ENCODE measurements at regions not wholly inside any gene's neighbourhood (a gene's known extent, or its start where the extent isn't known, plus 50 kb on each side); places are given as distances from the start of the nearest gene placed in this dataset.

GRCh38 chr12:126106706-126107105 lies 1041.5 kb downstream of the AACS start:
- H3K9ac ChIP-seq (ENCODE audit: low read length) = no peak overlapping the region
- no peak for TF ChIP-seq MXI1 (conservative IDR thresholded peaks at IDR 0.05; ENCODE audit: poor library complexity, severe bottlenecking)
- no peak overlapping the region for H3K27ac ChIP-seq (ENCODE audit: low read length)
- no peak overlapping the region for H3K4me2 ChIP-seq (ENCODE audit: low read length)
- no peaks in the 10 kb centered on the region for H3K9me3 ChIP-seq (ENCODE audit: low read length)
- H4K20me1 ChIP-seq (ENCODE audit: insufficient read depth) = no peaks in the 10 kb centered on the region
- H3K4me3 ChIP-seq (ENCODE audit: low read length) = no peak overlapping the region
- H2AFZ ChIP-seq (ENCODE audit: low read depth, low read length) = no peak overlapping the region
- no peaks in the 10 kb centered on the region for H3F3A ChIP-seq (ENCODE audit: insufficient read depth, low read length, poor library complexity, severe bottlenecking)
- H3K27me3 ChIP-seq (ENCODE audit: insufficient read depth, low read depth, low read length) = peaks cover 2% of the 10 kb centered on the region
- no peaks in the 10 kb centered on the region for H3K36me3 ChIP-seq (ENCODE audit: insufficient read depth, low read length)
- H3K79me2 ChIP-seq (replicated peaks; ENCODE audit: insufficient read depth, low read length) = no peaks in the 10 kb centered on the region
- H3K9me2 ChIP-seq (ENCODE audit: insufficient read depth, low read length) = no peaks in the 10 kb centered on the region

- no peaks in the 10 kb centered on the region for H3K9me2 ChIP-seq (ENCODE audit: insufficient read depth, low read length)
These were observed 1042.4 kb downstream of the AACS start for GRCh38 chr12:126107659-126108058.

More at GRCh38 chr12:126107659-126108058, 1042.4 kb downstream of the AACS start:
- Histone ChIP-seq H3K27ac (ENCODE audit: low read length) (no peak overlapping the region), H3K4me2 (ENCODE audit: low read length) (no peak overlapping the region), H3K36me3 (ENCODE audit: insufficient read depth, low read length) (no peaks in the 10 kb centered on the region), H4K20me1 (ENCODE audit: insufficient read depth) (no peaks in the 10 kb centered on the region), H3K79me2 (replicated peaks; ENCODE audit: insufficient read depth, low read length) (no peaks in the 10 kb centered on the region), H3F3A (ENCODE audit: insufficient read depth, low read length, poor library complexity, severe bottlenecking) (no peaks in the 10 kb centered on the region), H3K9ac (ENCODE audit: low read length) (no peak overlapping the region), H3K27me3 (ENCODE audit: insufficient read depth, low read depth, low read length) (peaks cover 2% of the 10 kb centered on the region), H2AFZ (ENCODE audit: low read depth, low read length) (no peak overlapping the region), H3K9me3 (ENCODE audit: low read length) (no peaks in the 10 kb centered on the region), H3K4me3 (ENCODE audit: low read length) (no peak overlapping the region)
- no peak for TF ChIP-seq RAD21 (conservative IDR thresholded peaks at IDR 0.05)
- no peak for TF ChIP-seq POLR2AphosphoS5 (IDR thresholded peaks at IDR 0.05)
- no peak for TF ChIP-seq CTCF (IDR thresholded peaks at IDR 0.05; ENCODE audit: poor library complexity, severe bottlenecking)
- TF ChIP-seq REST (IDR thresholded peaks at IDR 0.05; ENCODE audit: borderline replicate concordance) = no peak
- TF ChIP-seq TAF1 (IDR thresholded peaks at IDR 0.05; ENCODE audit: low read depth) = no peak
- no peak for TF ChIP-seq MXI1 (conservative IDR thresholded peaks at IDR 0.05; ENCODE audit: poor library complexity, severe bottlenecking)
